Activated T-helper 17 cell treated with anti-CD3 and anti-CD28 coated beads, Interleukin-2, amount 50 U/mL, for 72 hours (primary cell): ENCODE measurements at regions not wholly inside any gene's neighbourhood (a gene's known extent, or its start where the extent isn't known, plus 50 kb on each side); places are given as distances from the start of the nearest gene placed in this dataset.
A peak's percentile ranks its signal among the peaks of the same experiment; 100 is the strongest.

Source experiments
- ATAC-seq: fragments of 150-1000 bp; cut with Tn5 transposase; replicated peaks from 2 replicates; pipeline ENCODE4 v1.10.0; 2021; ENCODE audit warnings: mild to moderate bottlenecking, moderate library complexity
- H3K27ac Mint-ChIP-seq: one replicate; pipeline ENCODE4 v1.8.0; 2022; ENCODE audit warnings: mixed read lengths
- H3K27me3 Mint-ChIP-seq: one replicate; pipeline ENCODE4 v1.8.0; 2022; ENCODE audit warnings: mixed read lengths
- H3K36me3 Mint-ChIP-seq: one replicate; pipeline ENCODE4 v1.8.0; 2022; ENCODE audit warnings: low read depth, mild to moderate bottlenecking, mixed read lengths
- H3K4me1 Mint-ChIP-seq: one replicate; pipeline ENCODE4 v1.8.0; 2022; ENCODE audit warnings: mixed read lengths
- H3K4me3 Mint-ChIP-seq: one replicate; pipeline ENCODE4 v1.8.0; 2022; ENCODE audit warnings: mild to moderate bottlenecking, mixed read lengths
- H3K9me3 Mint-ChIP-seq: one replicate; pipeline ENCODE4 v1.8.0; 2022; ENCODE audit warnings: mixed read lengths

GRCh38 chr10:124233546-124234138 is 140.2 kb upstream of the CHST15 start:
- Mint-ChIP-seq H3K4me3 (no peak overlapping the region), H3K4me1 (peaks cover 7% of the 10 kb centered on the region), H3K27me3 (no peaks in the 10 kb centered on the region), H3K27ac (no peak overlapping the region), H3K9me3 (no peaks in the 10 kb centered on the region), H3K36me3 (peaks cover 18% of the 10 kb centered on the region)
- no peak for ATAC-seq

- Mint-ChIP-seq H3K27me3 (no peaks in the 10 kb centered on the region), H3K4me3 (no peak overlapping the region), H3K36me3 (peaks cover 21% of the 10 kb centered on the region), H3K27ac (no peak overlapping the region), H3K4me1 (peaks cover 7% of the 10 kb centered on the region), H3K9me3 (no peaks in the 10 kb centered on the region)
- no peak for ATAC-seq
Measured at GRCh38 chr10:124232686-124233545, 139.5 kb upstream of the CHST15 start.

DNA sequence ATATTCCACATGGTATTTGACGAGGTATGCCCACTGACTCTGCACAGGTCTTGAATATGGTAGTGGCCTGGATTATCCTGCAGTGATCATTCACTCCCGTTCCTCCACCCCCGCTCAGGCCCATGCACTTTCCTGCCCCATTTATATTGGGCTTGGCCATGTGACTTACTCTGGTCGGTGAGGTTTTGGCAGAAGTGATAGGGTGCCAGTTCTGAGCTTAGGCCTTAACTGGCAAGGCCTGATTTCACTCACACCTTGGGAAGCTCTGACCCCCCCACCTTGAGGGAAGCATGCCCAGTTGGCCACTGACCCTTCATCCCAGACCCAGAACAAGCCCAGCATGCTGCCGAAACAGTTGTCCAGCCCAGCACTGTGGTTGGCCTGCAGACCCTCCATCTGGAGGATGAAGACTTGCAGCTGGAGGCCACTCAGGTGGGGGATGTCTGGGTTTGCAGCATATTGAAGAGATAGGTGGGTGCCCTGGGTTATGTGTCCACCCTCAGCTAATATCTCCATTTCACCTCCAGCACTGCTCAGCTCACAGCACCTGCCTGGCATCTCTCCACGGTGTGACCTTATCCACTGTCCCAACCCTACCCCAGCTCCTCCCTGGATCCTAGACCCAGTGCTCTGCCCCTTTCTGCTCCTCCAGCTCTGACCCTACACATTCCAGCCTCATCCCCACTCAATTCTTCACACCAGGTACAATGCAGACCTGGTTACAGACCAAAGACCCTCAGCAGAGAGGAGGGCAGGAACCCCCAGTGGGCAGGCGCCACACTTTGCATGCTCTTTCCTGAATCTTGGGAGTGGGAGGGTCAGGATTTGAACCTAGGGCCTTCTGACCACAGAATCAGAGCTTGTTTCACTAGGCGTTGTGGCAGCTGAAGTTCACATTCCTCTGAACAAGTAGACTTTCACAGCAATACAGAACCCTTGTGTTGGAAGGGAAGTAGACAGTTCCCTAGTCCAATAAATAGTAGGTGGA is 138.1 kb upstream of the CHST15 start:
- no peaks in the 10 kb centered on the region for H3K27me3 Mint-ChIP-seq
- ATAC-seq = peak; percentile 82
- peak overlapping the region; percentile 3 for H3K4me3 Mint-ChIP-seq
- no peaks in the 10 kb centered on the region for H3K9me3 Mint-ChIP-seq
- H3K36me3 Mint-ChIP-seq = peaks cover 32% of the 10 kb centered on the region
- peaks cover 14% of the 10 kb centered on the region for H3K4me1 Mint-ChIP-seq
- peak overlapping the region; percentile 48 for H3K27ac Mint-ChIP-seq

- Mint-ChIP-seq H3K27ac (peak overlapping the region; percentile 48), H3K9me3 (no peaks in the 10 kb centered on the region), H3K4me3 (peak overlapping the region; percentile 3), H3K4me1 (peaks cover 18% of the 10 kb centered on the region), H3K27me3 (no peaks in the 10 kb centered on the region), H3K36me3 (peaks cover 39% of the 10 kb centered on the region)
- ATAC-seq = no peak
Measured at GRCh38 chr10:124230635-124231167, 137.3 kb upstream of the CHST15 start.

DNA sequence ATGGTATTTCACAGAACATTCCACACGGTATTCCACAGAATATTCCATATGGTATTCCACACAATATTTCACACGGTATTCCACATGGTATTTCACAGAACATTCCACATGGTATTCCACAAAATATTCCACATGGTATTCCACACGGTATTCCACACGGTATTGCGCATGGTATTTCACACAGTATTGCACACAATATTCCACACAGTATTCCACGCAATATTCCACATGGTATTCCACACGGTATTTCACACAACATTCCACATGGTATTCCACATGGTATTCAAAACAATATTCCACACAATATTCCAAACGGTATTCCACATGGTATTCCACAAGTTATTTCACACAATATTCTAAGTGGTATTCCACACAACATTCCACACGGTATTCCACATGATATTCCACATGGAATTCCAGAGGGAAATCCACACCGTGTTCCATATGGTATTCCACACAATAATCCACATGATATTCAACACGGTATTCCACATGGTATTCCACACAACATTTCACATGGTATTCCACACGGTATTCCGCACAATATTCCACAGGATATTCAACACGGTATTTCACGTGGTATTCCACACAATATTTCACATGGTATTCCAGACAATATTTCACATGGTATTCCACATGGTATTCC is 136.7 kb upstream of the CHST15 start:
- peaks cover 40% of the 10 kb centered on the region for H3K36me3 Mint-ChIP-seq
- H3K4me3 Mint-ChIP-seq = peak overlapping the region; percentile 27
- H3K27me3 Mint-ChIP-seq = no peaks in the 10 kb centered on the region
- peaks cover 18% of the 10 kb centered on the region for H3K4me1 Mint-ChIP-seq
- no peaks in the 10 kb centered on the region for H3K9me3 Mint-ChIP-seq
- H3K27ac Mint-ChIP-seq = peak overlapping the region; percentile 79
- ATAC-seq = no peak

GRCh38 chr10:124229201-124229988 is 136.0 kb upstream of the CHST15 start:
- Mint-ChIP-seq H3K27ac (peak overlapping the region; percentile 79), H3K4me3 (peak overlapping the region; percentile 27)

GRCh38 chr10:124228471-124228870 is 135.1 kb upstream of the CHST15 start:
- Mint-ChIP-seq H3K4me1 (peaks cover 18% of the 10 kb centered on the region), H3K27me3 (no peaks in the 10 kb centered on the region), H3K9me3 (no peaks in the 10 kb centered on the region), H3K36me3 (peaks cover 40% of the 10 kb centered on the region), H3K27ac (peak overlapping the region; percentile 87), H3K4me3 (no peak overlapping the region)
- ATAC-seq = no peak

More at GRCh38 chr10:124229201-124229988, 136.0 kb upstream of the CHST15 start:
- H3K9me3 Mint-ChIP-seq = no peaks in the 10 kb centered on the region
- H3K4me1 Mint-ChIP-seq = peaks cover 18% of the 10 kb centered on the region
- ATAC-seq = no peak
- H3K27me3 Mint-ChIP-seq = no peaks in the 10 kb centered on the region
- H3K36me3 Mint-ChIP-seq = peaks cover 40% of the 10 kb centered on the region

DNA sequence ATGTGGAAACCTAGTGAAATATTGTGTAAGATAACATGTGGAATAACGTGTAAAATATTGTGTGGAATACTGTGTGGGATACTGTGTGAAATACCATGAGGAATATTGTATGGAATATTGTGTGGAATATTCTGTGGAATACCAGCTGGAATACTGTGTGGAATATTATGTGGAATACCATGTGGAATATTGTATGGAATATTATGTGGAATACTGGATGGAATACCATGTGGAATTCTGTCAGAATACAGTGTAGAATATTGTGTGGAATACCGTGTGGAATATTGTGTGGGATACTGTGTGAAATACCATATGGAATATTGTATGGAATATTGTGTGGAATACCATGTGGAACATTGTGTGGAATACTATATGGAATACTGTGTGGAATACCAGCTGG is 134.6 kb upstream of the CHST15 start:
- peaks cover 40% of the 10 kb centered on the region for H3K36me3 Mint-ChIP-seq
- peaks cover 18% of the 10 kb centered on the region for H3K4me1 Mint-ChIP-seq
- no peaks in the 10 kb centered on the region for H3K9me3 Mint-ChIP-seq
- peak overlapping the region; percentile 87 for H3K27ac Mint-ChIP-seq
- H3K27me3 Mint-ChIP-seq = no peaks in the 10 kb centered on the region
- ATAC-seq = no peak
- peak overlapping the region; percentile 37 for H3K4me3 Mint-ChIP-seq

DNA sequence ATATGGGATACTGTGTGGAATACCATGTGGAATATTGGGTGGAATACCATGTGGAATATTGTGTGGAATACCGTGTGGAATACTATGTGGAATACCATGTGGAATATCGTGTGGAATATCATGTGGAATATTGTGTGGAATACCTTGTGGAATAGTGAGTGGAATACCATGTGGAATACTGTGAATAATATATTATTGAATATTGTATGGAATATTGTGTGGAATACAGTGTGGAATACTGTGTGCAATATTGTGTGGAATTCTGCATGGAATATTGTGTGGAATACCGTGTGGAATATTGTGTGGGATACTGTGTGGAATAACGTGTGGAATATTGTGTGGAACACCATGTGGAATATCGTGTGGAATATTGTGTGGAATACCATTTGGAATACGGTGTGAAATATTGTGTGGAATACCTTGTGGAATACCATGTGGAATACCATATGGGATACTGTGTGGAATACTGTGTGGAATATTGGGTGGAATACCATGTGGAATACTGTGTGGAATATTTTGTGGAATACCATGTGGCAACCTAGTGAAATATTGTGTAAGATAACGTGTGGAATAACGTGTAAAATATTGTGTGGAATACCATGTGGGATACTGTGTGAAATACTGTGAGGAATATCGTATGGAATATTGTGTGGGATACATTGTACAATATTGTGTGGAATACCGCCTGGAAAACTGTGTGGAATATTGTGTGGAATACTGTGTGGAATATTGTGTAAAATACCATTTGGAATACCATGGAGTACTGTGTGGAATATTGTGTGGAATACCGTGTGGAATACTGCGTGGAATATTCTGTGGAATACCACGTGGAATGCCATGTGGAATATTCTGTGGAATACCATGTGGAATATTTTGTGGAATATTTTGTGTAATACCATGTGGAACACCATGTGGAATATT is 133.9 kb upstream of the CHST15 start:
- no peak for ATAC-seq
- Mint-ChIP-seq H3K9me3 (no peaks in the 10 kb centered on the region), H3K27ac (peak overlapping the region; percentile 87), H3K27me3 (no peaks in the 10 kb centered on the region), H3K36me3 (peaks cover 40% of the 10 kb centered on the region), H3K4me3 (peak overlapping the region; percentile 37), H3K4me1 (peaks cover 18% of the 10 kb centered on the region)

DNA sequence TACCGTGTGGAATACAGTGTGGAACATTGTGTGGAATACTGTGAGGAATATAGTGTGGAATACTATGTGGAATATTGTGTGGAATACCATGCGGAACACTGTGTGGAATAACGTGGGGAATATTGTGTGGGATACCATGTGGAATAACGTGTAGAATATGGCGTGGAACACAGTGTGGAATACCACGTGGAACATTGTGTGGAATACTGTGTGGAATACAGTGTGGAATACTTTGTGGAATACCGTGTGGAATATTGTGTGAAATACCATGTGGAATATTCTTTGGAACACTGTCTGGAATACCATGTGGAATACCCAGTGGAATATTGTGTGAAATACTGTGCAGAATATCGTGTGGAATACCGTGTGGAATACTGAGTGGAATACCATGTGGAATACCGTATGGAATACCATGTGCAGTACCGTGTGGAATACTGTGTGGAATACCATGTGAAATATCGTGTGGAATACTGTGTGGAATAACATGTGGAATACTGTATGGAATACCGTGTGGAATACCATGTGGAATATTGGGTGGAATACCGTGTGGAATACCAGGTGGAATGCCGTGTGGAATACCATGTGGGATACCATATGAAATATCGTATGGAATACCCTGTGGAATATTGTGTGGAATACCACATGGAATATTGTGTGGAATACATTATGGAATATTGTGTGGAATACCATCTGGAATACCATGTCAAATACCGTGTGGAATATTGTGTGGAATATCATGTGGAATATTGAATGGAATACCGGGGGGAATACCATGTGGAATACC is 133.1 kb upstream of the CHST15 start:
- Mint-ChIP-seq H3K36me3 (peaks cover 40% of the 10 kb centered on the region), H3K4me1 (peaks cover 18% of the 10 kb centered on the region), H3K27me3 (no peaks in the 10 kb centered on the region), H3K27ac (peak overlapping the region; percentile 87), H3K9me3 (no peaks in the 10 kb centered on the region), H3K4me3 (peak overlapping the region; percentile 30)
- ATAC-seq = no peak

GRCh38 chr10:124225467-124226270 is 132.3 kb upstream of the CHST15 start:
- Mint-ChIP-seq H3K27me3 (no peaks in the 10 kb centered on the region), H3K9me3 (no peaks in the 10 kb centered on the region), H3K27ac (peak overlapping the region; percentile 87), H3K4me1 (peaks cover 18% of the 10 kb centered on the region), H3K36me3 (peaks cover 34% of the 10 kb centered on the region), H3K4me3 (peak overlapping the region; percentile 30)
- ATAC-seq = peak; percentile 81
